T-helper 2 cell treated with Interferon-gamma antibody and Interleukin-4, amounts not matched to agents 5 μg/mL and 100 μg/mL, for 36 hours (primary cell): ENCODE measurements at regions not wholly inside any gene's neighbourhood (a gene's known extent, or its start where the extent isn't known, plus 50 kb on each side); places are given as distances from the start of the nearest gene placed in this dataset.
"Not testable (repeated sequence)": the region's sequence is repeated elsewhere in the genome, so short reads cannot be mapped to it uniquely, and the experiment has no call there.

Source experiments
- DNase-seq: peaks from one replicate; pipeline ENCODE4 v3.0.0; 2021; ENCODE audit warnings: low spot score
- H3K27ac Mint-ChIP-seq: one replicate; pipeline ENCODE4 v1.8.0; 2021; ENCODE audit warnings: mild to moderate bottlenecking, mixed read lengths
- H3K27me3 Mint-ChIP-seq: one replicate; pipeline ENCODE4 v1.8.0; 2021; ENCODE audit warnings: low read depth, mixed read lengths
- H3K36me3 Mint-ChIP-seq: one replicate; pipeline ENCODE4 v1.8.0; 2021; ENCODE audit warnings: low read depth, mixed read lengths
- H3K4me1 Mint-ChIP-seq: one replicate; pipeline ENCODE4 v1.8.0; 2021; ENCODE audit warnings: low read depth, mixed read lengths
- H3K4me3 Mint-ChIP-seq: one replicate; pipeline ENCODE4 v1.8.0; 2022; ENCODE audit warnings: mild to moderate bottlenecking, moderate library complexity, mixed read lengths
- H3K9me3 Mint-ChIP-seq: one replicate; pipeline ENCODE4 v1.8.0; 2021; ENCODE audit warnings: mixed read lengths

GRCh38 chr17:37824534-37825485 is 80.0 kb upstream of the HNF1B start:
- H3K36me3 Mint-ChIP-seq: peaks cover 2% of the 10 kb centered on the region
- no peak overlapping the region for H3K27ac Mint-ChIP-seq
- H3K9me3 Mint-ChIP-seq: no peaks in the 10 kb centered on the region
- H3K4me3 Mint-ChIP-seq: no peak overlapping the region
- peaks cover 2% of the 10 kb centered on the region for H3K27me3 Mint-ChIP-seq
- no peak for DNase-seq
- peaks cover 32% of the 10 kb centered on the region for H3K4me1 Mint-ChIP-seq

- no peak for DNase-seq
- Mint-ChIP-seq H3K4me1 (peaks cover 39% of the 10 kb centered on the region), H3K36me3 (peaks cover 2% of the 10 kb centered on the region), H3K9me3 (no peaks in the 10 kb centered on the region), H3K27ac (no peak overlapping the region), H3K4me3 (no peak overlapping the region), H3K27me3 (peaks cover 2% of the 10 kb centered on the region)
These were observed 79.1 kb upstream of the HNF1B start for GRCh38 chr17:37823996-37824395.

DNA sequence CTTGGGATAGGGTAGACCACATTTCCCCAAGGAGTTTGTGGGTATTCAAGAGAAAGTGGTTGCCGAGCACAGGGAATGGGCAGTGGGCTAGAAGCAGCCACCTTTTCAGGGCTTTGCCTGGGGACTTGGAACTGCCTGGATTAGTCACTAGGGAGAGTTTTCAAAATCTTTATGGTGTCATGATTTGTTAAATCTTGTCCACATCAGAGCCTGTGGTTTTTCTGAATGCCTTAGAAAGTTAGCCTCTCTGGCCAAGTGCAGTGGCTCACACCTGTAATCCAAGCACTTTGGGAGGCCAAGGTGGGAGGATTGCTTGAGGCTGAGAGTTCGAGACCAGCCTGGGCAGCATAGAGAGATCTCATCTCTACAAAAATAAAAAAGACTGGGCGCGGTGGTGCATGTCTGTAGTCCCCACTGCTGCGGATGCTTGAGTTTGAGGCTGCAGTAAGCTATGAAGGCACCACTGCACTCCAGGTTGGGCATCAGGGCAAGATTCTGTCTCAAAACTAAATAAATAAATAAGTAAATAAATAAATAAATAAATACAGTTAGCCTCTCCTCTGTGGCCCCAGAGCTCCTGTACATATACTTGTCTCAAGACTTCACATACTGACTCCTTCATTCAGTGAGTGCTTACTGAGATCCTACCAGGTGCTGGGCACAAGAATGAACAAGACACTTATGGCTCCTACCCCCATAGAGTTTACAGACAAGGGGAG is 76.3 kb upstream of the HNF1B start:
- Mint-ChIP-seq H3K36me3 (no peaks in the 10 kb centered on the region), H3K9me3 (no peaks in the 10 kb centered on the region)
- no peak for DNase-seq

DNA sequence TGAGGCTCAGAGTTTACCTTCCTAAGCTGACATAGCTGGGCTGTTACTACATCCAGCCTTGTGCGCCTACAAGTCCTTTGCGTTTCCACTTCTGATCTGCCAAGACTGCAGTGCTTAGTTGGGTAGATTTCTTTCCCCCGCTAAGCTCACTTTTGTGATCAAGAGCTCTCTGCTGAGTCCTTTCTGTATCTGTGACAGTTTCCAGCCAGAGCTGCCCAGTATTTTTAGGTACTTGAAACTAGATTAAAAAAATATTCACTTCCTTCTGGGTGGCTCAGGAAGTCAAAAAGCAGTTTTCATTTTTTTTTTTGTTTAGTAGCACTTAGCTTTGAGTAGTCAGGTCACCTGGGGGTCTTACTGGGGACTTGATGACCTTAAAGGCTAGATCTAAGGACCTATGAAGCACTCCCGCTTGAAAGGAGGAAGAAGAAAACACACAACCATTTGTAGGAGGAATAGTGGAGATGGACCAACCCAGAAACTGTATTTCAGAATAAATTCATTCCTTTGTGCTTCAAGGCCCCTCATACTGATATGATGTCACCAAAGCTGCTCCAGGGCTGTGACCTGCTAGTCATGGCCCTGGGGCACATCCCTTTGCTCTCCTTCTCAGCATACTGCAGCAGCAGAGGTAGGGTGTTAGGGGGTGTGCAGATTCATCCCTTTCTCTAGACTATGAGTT is 75.6 kb upstream of the HNF1B start:
- Mint-ChIP-seq H3K4me3 (peak overlapping the region; percentile 34), H3K27ac (peak overlapping the region; percentile 50), H3K27me3 (peaks cover 4% of the 10 kb centered on the region), H3K4me1 (peaks cover 29% of the 10 kb centered on the region), H3K36me3 (no peaks in the 10 kb centered on the region), H3K9me3 (no peaks in the 10 kb centered on the region)
- no peak for DNase-seq

More for the DNA sequence above, 76.3 kb upstream of the HNF1B start:
- Mint-ChIP-seq H3K27me3 (peaks cover 2% of the 10 kb centered on the region), H3K4me1 (peaks cover 29% of the 10 kb centered on the region), H3K27ac (no peak overlapping the region), H3K4me3 (no peak overlapping the region)

- Mint-ChIP-seq H3K9me3 (no peaks in the 10 kb centered on the region), H3K27ac (no peak overlapping the region), H3K4me3 (no peak overlapping the region), H3K36me3 (no peaks in the 10 kb centered on the region), H3K4me1 (peaks cover 29% of the 10 kb centered on the region), H3K27me3 (peaks cover 17% of the 10 kb centered on the region)
- no peak for DNase-seq
These were observed 73.8 kb upstream of the HNF1B start for GRCh38 chr17:37818689-37819088.

GRCh38 chr17:37816950-37817349 is 72.1 kb upstream of the HNF1B start:
- DNase-seq: no peak
- Mint-ChIP-seq H3K4me1 (peaks cover 29% of the 10 kb centered on the region), H3K9me3 (no peaks in the 10 kb centered on the region), H3K4me3 (no peak overlapping the region), H3K36me3 (no peaks in the 10 kb centered on the region), H3K27ac (no peak overlapping the region), H3K27me3 (peaks cover 29% of the 10 kb centered on the region)

GRCh38 chr17:37815536-37815935 is 70.7 kb upstream of the HNF1B start:
- no peaks in the 10 kb centered on the region for H3K9me3 Mint-ChIP-seq
- peaks cover 40% of the 10 kb centered on the region for H3K27me3 Mint-ChIP-seq
- no peak overlapping the region for H3K4me3 Mint-ChIP-seq
- H3K27ac Mint-ChIP-seq: no peak overlapping the region
- H3K36me3 Mint-ChIP-seq: no peaks in the 10 kb centered on the region
- H3K4me1 Mint-ChIP-seq: peaks cover 24% of the 10 kb centered on the region
- no peak for DNase-seq

DNA sequence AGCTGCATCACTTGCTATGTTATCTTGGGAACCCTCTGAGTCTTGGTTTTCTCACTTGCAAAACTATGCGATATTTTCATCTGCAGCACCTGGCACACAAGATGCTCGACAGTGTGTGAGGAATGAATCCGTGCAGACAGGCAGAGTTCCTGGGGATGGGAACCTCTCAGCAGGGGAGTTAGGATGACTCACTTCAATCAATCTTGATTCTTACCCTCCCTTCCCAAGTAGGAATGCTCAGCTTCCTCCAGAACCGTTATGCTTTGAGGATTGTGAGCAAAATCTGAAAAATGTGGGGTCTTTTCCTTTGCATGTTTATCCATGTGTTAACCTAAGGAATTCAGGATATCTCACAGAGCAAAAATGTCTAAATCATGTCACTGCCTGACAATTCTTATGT is 68.9 kb upstream of the HNF1B start:
- peaks cover 6% of the 10 kb centered on the region for H3K4me1 Mint-ChIP-seq
- no peak overlapping the region for H3K4me3 Mint-ChIP-seq
- H3K36me3 Mint-ChIP-seq: no peaks in the 10 kb centered on the region
- H3K27ac Mint-ChIP-seq: no peak overlapping the region
- H3K27me3 Mint-ChIP-seq: peaks cover 43% of the 10 kb centered on the region
- no peak for DNase-seq
- H3K9me3 Mint-ChIP-seq: no peaks in the 10 kb centered on the region

DNA sequence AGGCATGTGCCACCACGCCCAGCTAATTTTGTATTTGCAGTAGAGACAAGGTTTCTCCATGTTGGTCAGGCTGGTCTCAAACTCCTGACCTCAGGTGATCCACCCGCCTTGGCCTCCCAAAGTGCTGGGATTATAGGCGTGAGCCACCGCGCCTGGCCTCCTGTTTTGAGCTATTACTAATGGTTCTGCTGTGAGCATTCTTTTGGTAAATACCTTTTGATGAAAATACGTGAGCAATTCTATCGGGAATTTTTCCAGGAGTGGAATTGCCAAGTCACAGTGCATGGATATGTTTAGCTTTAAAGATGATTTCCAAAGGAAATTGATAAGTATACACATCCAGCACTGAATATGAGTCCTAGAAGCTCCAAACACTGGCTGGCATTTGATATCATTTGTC is 64.0 kb upstream of the HNF1B start:
- not testable (repeated sequence) for H3K36me3 Mint-ChIP-seq, H3K27ac Mint-ChIP-seq, H3K4me1 Mint-ChIP-seq, H3K4me3 Mint-ChIP-seq, H3K9me3 Mint-ChIP-seq, DNase-seq
- H3K27me3 Mint-ChIP-seq: peaks cover 39% of the 10 kb centered on the region

DNA sequence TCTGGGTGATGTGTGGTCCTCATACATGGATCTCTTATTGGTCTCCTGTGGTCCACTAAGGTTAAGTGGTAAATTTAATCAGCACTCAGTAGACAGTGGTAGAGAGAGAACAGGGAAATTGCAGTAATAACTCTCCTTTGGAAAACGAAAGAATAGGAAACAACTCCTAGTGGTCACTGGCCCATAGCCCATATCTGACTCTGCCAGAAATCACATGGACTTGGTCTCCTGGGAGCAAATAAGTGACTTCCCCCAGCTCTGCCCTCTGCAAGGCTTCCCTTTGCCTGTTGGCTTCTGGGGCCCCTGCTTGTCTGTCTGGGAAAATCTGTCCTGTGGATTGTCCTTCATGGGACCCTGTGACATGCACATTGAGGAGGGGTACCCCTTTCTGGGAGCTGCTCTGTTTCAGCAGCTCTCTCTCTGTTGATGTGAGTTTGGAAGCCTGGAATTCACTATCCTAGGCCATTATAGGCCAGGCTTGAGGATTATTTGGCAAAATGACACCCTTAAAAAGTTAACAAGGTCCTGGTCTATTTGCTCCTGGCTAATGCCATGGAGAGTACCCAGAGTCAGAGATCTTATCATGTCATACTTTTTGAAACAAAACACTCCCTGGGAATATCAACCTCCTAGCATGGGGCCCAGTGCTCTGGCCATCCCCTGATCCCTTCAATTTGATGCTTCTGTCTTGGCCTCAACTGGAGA is 58.0 kb upstream of the HNF1B start:
- peaks cover 3% of the 10 kb centered on the region for H3K4me1 Mint-ChIP-seq
- no peak overlapping the region for H3K27ac Mint-ChIP-seq
- H3K27me3 Mint-ChIP-seq: peaks cover 20% of the 10 kb centered on the region
- no peaks in the 10 kb centered on the region for H3K36me3 Mint-ChIP-seq
- H3K9me3 Mint-ChIP-seq: no peaks in the 10 kb centered on the region
- no peak for DNase-seq
- H3K4me3 Mint-ChIP-seq: no peak overlapping the region

DNA sequence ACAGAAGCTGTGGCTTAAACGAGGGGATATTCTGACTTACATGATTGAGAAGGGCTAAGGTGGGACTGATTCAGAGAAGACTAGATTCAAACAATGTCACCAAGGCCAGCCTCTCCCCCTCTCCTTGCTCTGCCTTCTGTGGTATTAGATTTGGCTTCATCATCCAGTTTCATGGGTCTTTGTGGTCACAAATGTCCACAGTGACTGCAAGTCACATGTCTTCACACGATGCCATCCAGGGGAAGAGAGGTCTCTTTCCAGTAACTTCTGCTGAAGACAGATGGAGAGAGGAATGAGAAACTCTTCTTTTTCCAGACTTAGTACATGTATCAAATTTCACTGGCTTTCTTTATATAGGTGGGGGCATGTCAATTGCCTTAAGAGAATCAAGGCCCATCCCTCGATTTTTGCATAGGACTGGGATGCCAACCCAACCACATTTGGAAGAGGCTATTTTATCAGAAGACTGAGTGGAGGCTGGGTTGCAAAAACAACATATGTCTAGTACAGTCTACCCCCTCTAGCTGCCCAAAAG is 57.3 kb upstream of the HNF1B start:
- Mint-ChIP-seq H3K4me1 (peaks cover 3% of the 10 kb centered on the region), H3K27ac (no peak overlapping the region), H3K36me3 (no peaks in the 10 kb centered on the region), H3K4me3 (no peak overlapping the region), H3K27me3 (peaks cover 21% of the 10 kb centered on the region), H3K9me3 (no peaks in the 10 kb centered on the region)
- DNase-seq: no peak

DNA sequence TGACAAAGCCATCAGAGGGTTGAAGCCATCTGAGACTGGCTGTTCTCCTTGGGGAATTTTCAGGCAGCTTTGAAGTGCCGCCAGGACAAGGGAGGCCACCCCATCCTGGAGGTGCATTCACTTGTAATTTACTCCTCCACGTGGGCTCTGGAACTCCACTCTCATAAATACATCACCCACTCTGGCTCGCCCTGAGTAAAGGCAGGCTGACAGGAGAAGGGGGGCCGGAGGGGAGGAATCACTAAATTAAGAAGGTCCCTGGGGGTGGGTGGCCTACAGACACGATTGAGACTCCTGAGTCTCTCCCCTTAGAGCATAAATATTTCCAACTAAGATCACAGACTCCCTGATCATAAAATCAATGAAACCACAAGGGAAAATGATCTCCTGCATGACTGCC is 56.3 kb upstream of the HNF1B start:
- Mint-ChIP-seq H3K4me3 (no peak overlapping the region), H3K27me3 (peaks cover 21% of the 10 kb centered on the region), H3K27ac (no peak overlapping the region), H3K4me1 (peaks cover 3% of the 10 kb centered on the region), H3K9me3 (no peaks in the 10 kb centered on the region), H3K36me3 (no peaks in the 10 kb centered on the region)
- no peak for DNase-seq

DNA sequence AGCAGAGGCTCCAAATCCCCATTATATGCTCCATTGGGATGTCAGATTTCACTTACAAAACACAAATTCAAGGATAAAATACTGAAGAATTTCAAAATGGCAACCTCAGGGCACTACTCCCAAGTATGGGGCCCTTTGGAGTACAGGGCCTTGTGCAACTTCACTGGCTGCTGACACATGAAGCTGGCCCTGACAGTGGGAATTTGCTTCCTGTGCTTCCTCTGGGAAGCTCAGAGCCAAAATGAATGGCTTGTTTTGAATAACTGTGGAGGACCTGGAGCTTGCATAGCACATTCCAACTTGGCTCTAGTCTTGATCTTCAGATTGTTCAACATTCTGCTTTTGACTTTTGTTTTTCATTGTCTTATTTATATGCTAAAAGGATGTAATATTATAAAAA is 52.3 kb upstream of the HNF1B start:
- no peak overlapping the region for H3K4me3 Mint-ChIP-seq

More for the DNA sequence above, 52.3 kb upstream of the HNF1B start:
- no peak overlapping the region for H3K27ac Mint-ChIP-seq
- no peaks in the 10 kb centered on the region for H3K36me3 Mint-ChIP-seq
- H3K9me3 Mint-ChIP-seq: no peaks in the 10 kb centered on the region
- H3K27me3 Mint-ChIP-seq: peaks cover 18% of the 10 kb centered on the region
- no peak for DNase-seq
- peaks cover 3% of the 10 kb centered on the region for H3K4me1 Mint-ChIP-seq
